Muscle of arm (tissue), 1 donor: ENCODE measurements at regions not wholly inside any gene's neighbourhood (a gene's known extent, or its start where the extent isn't known, plus 50 kb on each side); places are given as distances from the start of the nearest gene placed in this dataset.

Source experiments
- DNase-seq: peaks from one replicate; pipeline ENCODE4 v3.0.0-alpha.2; 2013

DNA sequence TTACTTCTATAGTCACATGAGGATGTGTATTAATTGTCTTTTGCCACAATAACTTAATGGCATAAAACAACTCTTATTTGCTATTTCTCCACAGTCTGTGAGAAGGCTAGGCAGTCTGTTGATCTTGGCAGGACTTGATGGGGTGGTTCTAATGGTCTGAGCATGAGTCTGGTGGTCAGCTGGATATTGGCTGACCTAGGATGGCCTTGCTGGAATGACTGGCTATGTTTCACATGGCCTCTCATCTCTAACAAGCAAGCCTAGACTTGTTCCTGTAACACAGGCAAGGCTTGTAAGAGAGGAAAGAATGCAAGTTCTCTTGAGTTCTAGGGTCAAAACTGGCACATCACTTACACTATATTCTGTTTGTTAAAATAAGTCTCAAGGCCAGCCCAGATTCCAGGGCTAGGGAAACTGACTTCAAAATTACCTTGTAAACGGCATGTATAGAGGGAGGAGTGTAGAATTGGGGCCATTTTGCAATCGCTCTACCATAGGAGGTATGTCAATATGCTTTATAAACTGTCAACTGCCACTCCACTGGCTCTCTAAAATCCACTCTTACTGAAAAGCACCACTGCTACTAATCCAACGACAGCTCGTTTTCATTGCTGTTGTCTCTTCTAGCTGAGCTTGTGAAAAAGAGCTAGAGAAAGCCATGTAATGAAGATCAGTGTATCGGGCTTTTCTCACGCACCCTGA, 325.0 kb upstream of the PKDCC start:
- DNase-seq = no peak

DNA sequence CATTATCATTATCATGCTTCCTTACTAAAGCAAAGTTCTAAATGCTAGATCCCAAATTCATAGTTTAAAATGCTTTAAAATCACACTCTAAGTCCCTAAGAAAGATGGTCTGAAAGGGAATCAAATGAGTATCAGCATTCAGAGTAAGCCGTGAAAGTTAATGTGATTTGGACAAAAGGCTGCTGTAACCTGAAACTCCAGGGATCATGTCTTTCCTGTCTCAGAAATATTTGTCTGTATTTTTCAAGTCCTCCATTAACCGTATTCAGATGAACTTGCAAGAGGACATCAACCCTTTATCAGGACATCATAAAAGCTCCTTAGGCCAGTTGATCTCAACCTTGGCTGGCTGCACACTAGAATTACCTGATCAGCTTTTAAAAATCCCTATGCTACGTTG, 324.3 kb upstream of the PKDCC start:
- DNase-seq = no peak

DNA sequence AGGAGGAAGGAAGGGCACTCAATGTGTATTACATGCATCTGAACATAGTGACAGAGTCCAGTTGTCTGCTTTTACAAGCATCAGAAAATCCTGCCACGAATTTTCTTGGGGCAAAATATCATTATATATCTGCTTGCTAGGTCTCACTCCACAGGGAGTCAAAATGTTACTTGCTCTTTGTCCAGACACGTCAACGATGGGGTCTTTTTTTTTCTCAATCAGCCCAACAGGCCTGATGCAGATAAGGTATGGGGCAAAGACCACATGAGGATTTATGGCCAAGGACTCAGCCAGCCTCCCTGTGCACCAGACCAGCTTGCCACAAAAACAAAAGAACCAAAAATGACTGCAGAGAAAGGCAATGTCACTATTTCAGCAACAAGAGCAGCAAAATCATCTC, 323.4 kb upstream of the PKDCC start:
- DNase-seq = no peak

DNA sequence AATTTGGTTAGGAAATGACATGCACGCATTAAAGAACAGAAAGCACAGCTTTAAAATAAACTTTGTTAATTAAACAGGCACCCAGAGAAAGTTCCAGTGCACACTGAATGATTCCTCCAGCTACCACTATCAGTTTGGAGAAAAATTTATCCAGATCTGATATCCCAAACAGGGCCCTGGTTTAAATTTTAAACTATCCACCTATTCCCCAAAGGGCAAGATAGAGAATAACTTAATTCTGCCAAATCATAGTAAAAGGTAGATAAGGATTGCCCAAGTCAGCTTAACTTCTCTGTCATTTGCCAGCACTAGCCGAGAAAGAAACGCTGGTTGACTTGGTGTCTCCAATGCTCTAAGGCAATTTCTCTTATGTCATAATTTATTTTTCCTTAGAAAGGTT, 321.9 kb upstream of the PKDCC start:
- no peak for DNase-seq

DNA sequence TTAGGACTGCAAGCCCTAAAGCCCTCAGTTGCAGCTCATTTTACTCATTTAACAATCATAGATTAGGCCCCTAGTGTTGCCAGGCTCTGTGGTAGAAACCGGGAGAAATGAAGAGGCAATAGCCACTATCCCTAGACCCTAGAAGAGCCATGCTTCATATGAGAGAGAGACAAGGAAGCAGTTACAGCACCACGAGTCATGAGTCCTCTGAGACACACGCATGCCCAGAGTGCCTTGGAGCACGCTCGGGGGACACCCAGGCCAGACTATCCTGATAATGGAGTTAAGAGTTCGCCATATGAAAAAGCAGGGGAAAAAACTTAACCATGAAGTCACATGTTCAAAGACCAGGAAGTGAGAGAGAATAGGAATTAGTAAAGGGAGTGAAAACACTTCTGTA, 321.5 kb upstream of the PKDCC start:
- DNase-seq = no peak

DNA sequence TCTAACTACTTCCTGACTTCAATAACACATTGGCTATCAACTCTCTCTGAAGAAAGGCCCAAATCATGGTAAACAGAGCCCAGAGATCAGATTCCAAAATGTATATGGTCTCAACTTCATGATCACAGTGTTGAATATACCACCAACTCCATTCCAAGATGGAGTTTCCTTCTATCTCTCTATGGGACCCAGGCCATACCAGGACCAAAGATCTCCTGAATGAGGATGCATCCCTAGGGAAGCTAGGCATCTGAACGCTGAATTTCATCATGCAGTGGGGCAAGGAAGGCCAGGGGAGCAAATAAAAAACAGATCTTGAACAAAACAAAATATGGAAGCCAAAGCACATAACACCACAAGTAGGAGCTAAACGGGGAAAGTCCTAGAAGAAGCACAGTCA, 320.7 kb upstream of the PKDCC start:
- DNase-seq = no peak

DNA sequence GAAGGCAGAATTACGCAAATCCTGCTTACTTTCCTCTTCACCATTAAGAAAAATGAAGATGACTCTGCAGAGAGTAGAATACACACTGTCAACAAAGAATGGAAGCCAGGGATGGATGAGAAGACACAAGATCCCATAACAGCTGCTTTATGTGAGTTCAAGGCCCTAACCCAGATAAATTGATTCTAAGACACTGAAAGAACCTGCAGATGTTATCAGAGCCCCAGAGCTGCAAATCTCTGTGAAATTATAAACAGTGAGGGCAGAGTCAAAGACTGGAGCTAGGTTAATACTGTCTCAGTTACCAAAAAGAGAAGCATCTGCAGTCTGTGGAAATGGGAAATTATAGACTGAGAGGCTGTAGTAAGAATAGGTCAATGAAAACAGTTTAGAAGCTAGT, 320.1 kb upstream of the PKDCC start:
- no peak for DNase-seq

DNA sequence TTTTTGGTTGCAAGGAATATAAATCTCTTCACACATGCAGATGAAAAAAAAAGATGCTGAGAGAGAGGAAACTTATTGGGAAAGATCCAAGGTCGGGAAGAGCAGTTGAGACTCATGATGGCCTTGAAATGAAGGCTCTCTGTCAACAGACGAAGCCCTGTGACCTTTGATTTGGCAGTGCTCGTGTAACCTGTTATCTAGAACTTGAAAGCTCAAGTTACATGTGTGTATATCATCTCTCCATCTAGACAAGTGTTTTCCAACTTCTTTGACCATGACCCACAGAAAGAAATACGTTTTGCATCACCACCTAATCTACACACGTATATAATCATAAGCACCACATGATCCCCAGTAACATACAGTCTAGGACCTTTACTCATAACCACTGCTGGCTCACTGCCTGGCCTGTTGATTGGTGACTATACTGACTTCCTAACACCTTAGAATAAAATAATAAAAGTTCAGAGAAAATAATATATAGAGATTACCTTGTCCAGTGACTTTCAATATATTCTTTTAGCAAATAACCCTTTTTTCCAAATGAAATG, 319.0 kb upstream of the PKDCC start:
- DNase-seq = no peak

DNA sequence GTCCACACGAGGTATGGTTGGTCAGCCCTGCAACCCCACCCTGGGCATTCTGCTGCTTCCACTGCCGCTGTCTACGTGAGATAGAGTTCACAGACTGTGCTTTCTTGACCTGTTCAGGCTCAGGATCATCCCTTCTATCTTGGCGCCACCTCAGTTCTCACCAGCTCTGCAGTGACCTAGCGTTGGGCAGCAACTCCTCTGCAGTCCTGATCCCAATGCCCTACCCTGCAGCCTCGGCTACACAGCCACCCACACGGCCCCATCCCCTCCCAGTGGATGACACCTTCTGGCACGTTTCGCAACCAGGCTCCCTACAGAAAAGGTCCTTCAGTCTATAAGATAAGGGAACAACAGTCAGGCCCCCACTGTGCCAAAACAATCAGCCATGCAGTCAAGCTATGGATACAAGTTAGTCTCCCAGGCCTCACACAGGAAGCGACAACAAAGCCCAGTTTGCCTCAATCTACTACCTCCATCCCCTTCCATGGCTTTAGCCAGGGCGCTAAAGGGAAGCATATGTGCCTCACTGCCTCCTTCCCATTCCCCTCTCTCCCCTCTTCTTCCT, 317.9 kb upstream of the PKDCC start:
- no peak for DNase-seq

DNA sequence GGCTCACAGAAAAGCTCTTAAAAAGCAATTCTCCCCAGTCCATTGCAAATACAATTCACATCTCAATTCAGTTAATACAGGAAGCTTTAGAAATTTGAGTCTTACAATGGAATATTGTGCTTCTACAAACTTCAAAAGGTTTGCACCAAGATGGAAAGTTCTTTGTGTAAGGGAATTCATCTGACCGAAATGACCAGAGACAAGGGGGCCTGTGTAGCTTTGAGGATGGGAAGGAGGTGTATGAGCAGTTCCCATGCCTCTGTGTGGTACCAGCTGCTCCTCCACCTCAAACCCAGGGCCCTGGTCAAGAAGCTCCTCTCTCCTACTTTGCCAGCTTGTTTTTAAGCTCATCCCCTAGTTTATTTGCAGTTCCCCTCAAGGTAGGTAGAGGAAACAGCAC, 312.8 kb upstream of the PKDCC start:
- DNase-seq = no peak

DNA sequence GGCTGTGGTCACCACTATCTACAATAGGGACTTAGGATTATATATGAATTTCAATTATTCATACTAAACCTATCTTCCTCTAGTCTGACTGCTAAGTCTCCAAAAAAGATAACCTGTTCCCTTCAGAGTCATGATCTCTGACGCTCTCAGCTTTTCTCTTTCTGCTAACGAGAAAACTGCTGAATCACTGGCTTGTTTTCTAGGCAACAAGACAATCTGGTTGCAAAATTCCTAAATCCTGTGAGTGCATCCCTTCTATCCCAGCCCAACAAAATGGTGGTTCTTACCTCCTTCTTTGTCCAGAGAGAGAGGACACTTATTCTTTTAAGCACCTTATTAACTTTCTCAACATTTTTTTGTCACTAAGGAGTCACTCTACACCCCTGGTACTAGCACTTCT, 312.3 kb upstream of the PKDCC start:
- DNase-seq = no peak

DNA sequence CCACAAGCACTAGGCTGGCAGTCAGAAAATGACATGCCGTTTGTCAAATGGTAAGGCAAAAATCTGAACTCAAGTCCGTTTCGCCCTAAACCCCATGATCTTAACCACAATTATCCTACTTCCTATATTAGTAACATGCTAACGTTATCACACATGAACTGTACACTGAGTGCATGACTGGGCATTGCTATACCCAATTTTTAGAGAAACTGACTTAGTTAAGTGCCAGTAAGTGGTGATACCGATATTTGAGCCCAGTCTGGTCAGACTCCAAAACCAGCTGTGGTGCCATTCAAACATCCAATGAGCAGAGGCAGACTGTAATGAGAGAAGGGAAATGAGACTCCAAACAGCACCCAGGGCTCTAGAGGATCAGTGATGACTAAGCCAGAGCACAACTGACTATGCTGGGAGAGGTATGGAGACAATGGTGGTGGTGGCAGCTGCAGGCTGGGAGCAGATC, 311.7 kb upstream of the PKDCC start:
- DNase-seq = no peak

DNA sequence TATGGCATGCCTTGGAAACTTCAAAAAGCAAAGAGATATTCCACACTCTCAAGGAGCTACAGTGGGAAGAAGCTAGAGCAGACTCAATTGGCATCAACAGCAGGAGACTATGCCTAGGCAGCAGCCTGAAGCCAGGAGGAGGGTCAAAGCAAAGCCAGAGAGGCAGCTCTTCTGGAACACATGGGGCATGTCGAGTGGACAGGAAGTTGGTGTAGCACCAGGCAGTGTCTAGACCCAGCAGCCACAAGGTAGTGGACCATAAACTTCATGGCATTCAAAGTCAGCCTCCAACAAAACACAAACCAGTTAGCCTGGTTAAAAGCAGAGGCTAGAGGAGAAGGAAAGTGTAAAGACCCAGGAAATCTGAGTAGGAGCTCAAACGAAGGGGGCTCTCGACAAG, 311.2 kb upstream of the PKDCC start:
- DNase-seq = no peak

DNA sequence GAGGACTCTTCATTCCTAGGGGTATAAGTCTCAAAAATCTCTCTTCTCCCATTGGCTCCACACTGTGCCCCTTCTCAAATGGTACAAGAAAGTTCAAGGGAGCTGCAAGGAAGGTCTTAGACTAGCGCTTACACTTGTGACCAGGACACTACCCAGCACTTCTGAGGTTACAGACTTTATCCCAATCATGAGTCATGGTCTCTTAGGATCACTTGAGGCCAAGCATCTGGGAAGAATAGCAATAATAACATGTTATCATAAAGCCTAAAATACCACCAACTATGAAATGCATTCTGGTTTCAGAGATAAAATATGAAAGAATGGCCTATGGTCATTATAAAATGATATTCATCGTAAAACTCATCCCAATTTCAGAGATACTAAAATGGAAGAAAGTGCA, 309.9 kb upstream of the PKDCC start:
- DNase-seq = no peak

DNA sequence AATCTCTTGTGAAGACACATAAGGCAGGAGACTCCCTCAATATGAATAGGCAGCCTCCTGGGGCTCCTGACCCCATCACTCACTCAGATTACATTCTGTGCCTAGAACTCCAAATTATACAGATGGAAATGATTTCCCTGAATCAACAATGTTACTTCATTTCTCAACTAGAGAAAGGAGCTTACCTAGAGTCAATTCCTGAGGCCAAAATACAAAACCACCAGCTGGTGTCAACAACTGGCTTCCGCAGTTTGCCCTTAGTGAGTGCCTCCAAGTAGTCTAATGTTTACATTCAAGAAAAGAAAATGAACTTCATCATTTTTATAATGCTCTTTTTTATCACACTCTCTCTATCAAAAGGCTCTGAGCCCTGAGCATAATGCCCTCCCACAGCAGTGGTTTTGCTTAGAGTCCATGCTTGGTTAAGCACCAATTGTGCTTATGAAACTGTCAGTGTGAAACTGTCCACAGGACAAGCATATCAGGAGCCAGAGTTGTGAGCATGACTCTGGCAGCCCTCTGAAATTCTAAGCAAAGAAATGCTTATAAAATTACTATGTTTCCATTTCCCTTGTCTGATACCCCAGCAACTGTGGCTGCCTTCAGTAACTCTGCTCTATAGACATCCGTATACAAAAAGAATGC, 305.7 kb upstream of the PKDCC start:
- peak; percentile 22 for DNase-seq

DNA sequence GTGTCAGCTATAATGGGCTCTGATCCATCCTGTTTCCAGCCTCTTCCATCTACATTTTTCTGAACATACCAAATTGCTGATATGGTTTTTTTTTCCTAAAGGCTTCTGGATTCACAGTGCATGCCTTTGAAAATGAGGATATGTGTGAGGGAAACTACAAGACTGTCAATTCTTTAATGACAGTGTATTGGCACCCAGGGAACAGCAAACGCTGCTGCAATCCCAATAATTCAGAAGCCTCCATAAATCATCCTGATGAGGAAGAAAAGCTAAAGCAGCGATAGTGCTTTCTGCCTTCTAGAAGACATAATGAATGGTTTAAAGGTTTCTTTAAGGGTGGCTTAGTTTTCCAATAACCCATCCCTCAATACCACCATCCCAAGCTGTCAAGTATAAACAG, 304.5 kb upstream of the PKDCC start:
- DNase-seq = no peak

DNA sequence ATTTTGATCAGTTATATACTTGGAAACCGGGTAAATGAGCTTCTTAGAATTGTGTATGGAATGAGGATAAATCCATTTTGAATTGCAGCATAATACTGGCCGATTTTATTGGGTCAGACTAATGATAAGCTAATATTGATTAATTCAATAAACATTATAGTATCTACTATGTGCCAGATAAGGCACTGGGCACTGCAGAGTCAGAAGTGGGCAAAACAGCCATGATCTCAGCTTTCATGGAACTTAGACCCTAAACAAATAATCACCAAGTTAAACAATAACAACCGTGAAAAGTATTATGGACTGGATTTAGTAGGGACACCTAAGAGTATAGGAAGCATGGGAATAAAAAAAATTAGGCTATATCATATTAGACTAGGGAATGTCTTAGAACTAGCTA, 297.0 kb upstream of the PKDCC start:
- DNase-seq = no peak

DNA sequence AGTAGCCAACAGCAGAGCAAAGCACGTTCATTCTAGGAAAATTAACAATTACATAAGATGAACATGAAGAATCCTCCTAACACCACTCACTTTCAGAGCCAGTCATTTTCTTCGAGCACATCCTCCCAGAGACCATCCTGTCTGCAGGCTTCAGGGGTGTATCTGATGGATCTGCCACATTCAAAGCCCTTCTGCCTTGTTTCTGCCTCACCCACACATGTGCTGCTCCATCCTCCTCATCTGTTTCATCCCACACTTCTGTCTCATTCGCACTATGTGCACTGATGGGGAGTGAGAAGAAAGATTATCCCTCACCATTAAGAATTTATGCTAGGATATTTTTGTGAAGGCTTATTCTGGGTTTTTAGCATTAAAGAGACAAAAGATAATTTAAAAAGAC, 287.9 kb upstream of the PKDCC start:
- no peak for DNase-seq

DNA sequence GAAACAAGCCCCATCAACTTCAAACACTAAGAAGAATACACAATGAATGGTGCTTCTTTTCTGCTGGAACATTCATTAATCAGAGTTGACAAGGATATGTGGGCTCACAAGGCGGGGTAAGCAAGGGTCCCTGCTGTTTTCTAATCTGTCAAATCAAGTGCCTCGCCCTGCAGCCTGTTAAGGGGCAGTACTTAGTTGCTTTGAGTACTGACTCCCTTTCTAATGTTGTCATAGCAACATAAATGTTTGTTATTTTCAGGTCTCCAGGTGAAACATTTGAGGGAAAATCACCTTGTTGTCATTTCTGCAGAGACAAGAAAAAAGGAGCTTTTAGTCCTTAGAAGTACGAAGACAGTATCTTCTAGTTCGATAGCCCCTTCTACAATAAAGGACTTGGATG, 284.7 kb upstream of the PKDCC start:
- no peak for DNase-seq

DNA sequence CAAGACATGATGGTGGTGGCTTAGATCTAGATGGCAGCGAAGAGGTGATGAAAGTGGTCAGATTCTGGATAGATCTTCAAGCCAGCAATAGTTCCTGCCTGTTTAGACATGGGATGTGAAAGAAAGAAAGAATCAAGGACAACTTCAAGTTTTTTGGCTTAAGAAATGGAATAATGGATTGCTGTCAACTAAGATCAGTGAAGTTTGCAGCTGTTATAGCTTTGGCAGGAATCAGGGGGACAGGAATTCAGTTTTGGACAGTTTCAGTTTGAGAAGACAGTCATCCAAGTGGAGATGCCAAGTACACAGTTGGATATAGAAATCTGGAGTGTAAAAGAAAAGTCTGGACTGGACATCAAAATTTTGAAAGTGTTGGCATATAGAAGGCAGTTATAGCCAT, 283.7 kb upstream of the PKDCC start:
- DNase-seq = peak; percentile 72

DNA sequence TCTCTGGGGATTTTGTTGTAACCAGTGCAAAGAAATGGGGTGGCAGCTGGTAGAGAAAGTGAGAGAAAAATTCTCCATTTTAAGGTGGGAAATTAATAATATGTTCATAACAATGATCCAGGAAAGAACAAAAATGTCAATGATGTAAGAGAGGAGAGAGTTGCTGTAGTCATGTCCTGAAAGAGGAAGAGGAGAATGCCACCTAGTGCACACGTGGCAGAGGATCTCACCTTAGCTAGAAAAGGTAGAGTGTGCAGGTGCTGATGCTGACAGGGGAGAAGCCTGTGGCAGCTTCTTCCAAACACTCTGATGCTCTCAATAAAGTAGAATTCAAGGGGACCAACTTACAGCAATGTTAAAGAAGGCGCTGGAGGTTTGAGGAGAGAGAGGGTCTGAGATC, 282.9 kb upstream of the PKDCC start:
- no peak for DNase-seq

DNA sequence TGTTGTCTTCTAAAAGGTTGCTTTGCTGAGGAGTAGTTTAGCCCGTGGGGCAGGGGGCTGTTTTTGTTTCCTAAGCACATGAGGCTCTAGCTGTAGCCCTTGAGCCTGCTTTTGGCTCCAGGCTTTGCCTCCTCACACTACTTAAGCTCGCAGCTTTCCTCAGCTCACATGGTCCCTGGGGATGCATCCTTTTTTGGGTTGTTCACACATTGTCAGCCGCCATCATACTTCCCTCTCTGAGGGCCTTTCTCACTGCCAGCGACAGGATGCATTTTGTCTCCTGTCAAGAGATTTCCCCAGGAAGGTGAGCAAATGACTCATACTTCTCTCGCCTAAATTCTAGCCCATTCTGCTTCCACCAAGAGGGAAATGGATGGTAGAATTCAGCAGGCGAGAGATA, 279.5 kb upstream of the PKDCC start:
- DNase-seq = peak; percentile 18

DNA sequence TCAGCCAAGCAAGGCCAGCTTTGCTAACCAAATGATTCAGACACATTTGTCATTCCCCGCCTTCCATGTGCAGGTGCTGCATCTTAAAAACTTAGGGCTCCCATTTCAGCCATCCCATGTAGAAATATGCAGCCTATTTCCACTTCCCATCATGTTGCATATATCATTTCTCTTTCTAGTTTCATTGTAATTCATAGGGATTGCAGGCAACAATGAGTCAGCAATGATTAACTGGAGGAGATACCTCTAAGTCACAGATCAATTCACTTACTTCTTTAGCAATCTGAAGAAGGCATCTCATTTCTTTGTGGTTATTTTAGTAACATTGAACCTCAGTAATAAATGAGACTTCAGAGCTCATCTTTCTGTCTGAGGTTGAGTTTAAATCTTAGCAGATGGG, 276.1 kb upstream of the PKDCC start:
- DNase-seq = no peak
